GM23338 (cell line): ENCODE measurements at regions not wholly inside any gene's neighbourhood (a gene's known extent, or its start where the extent isn't known, plus 50 kb on each side); places are given as distances from the start of the nearest gene placed in this dataset.

ENCODE experiments used
- ATAC-seq: fragments of 200-7000 bp; cut with Tn5 transposase; 3 replicates; pipeline ENCODE4 v1.9.1; 2020
- DNase-seq: peaks from one replicate; pipeline ENCODE4 v3.0.0-alpha.2; 2015; ENCODE audit warnings: low spot score
- H2AFZ ChIP-seq: fragments of 200-600 bp; sonication (generic); 2 replicates; pipeline ENCODE4 v1.8.0; 2016; ENCODE audit warnings: antibody characterized with exemption, mild to moderate bottlenecking, moderate library complexity
- H3F3A ChIP-seq: fragments of 200-600 bp; sonication (generic); replicated peaks from 2 replicates; pipeline ENCODE4 v1.8.0; 2017; ENCODE audit warnings: antibody characterized with exemption, mixed run types, low read depth
- H3K27ac ChIP-seq: fragments of 200-600 bp; sonication (generic); 2 replicates; pipeline ENCODE4 v1.6.1; 2016; ENCODE audit warnings: low read depth
- H3K27me3 ChIP-seq: fragments of 200-600 bp; sonication (generic); 2 replicates; pipeline ENCODE4 v1.8.0; 2016; ENCODE audit warnings: mild to moderate bottlenecking, mixed run types, moderate library complexity; ENCODE audit not compliant: insufficient read depth
- H3K36me3 ChIP-seq: fragments of 200-600 bp; sonication (generic); 2 replicates; pipeline ENCODE4 v1.8.0; 2016; ENCODE audit warnings: mild to moderate bottlenecking; ENCODE audit not compliant: insufficient read depth
- H3K4me1 ChIP-seq: fragments of 200-600 bp; sonication (generic); 2 replicates; pipeline ENCODE4 v1.8.0; 2016; ENCODE audit warnings: mild to moderate bottlenecking, moderate library complexity; ENCODE audit not compliant: insufficient read depth
- H3K4me2 ChIP-seq: fragments of 200-600 bp; sonication (generic); 2 replicates; pipeline ENCODE4 v1.7.1; 2017; ENCODE audit warnings: mixed run types
- H3K4me3 ChIP-seq: fragments of 200-600 bp; sonication (generic); 2 replicates; pipeline ENCODE4 v1.6.1; 2016; ENCODE audit warnings: mixed run types
- H3K79me2 ChIP-seq: fragments of 200-600 bp; sonication (generic); replicated peaks from 2 replicates; pipeline ENCODE4 v1.8.0; 2017; ENCODE audit warnings: mild to moderate bottlenecking; ENCODE audit not compliant: insufficient read depth
- H3K9me2 ChIP-seq: fragments of 200-600 bp; sonication (generic); 2 replicates; pipeline ENCODE4 v1.8.0; 2017; ENCODE audit not compliant: insufficient read depth
- H4K20me1 ChIP-seq: fragments of 200-600 bp; sonication (generic); replicated peaks from 2 replicates; pipeline ENCODE4 v1.8.0; 2017; ENCODE audit warnings: mild to moderate bottlenecking; ENCODE audit not compliant: insufficient read depth
- H3K27ac Mint-ChIP-seq: 2 replicates; pipeline ENCODE4 v1.8.0; 2020; ENCODE audit warnings: inconsistent platforms, mild to moderate bottlenecking, moderate library complexity, mixed read lengths
- H3K27me3 Mint-ChIP-seq: 3 replicates; pipeline ENCODE4 v1.8.0; 2022; ENCODE audit warnings: low read depth, mild to moderate bottlenecking, moderate library complexity, mixed read lengths, inconsistent platforms; ENCODE audit not compliant: insufficient read depth, poor library complexity
- H3K36me3 Mint-ChIP-seq: 3 replicates; pipeline ENCODE4 v1.8.0; 2021; ENCODE audit warnings: low read depth, mild to moderate bottlenecking, inconsistent platforms, moderate library complexity, mixed read lengths
- H3K4me1 Mint-ChIP-seq: 3 replicates; pipeline ENCODE4 v1.8.0; 2020; ENCODE audit warnings: mild to moderate bottlenecking, inconsistent platforms, mixed read lengths
- H3K4me3 Mint-ChIP-seq: 3 replicates; pipeline ENCODE4 v1.8.0; 2021; ENCODE audit warnings: moderate library complexity, mild to moderate bottlenecking, inconsistent platforms, mixed read lengths
- H3K9me3 Mint-ChIP-seq: 3 replicates; pipeline ENCODE4 v1.8.0; 2020; ENCODE audit warnings: moderate library complexity, mild to moderate bottlenecking, inconsistent platforms, mixed read lengths
- CTCF ChIP-seq, 2 experiments: fragments of 200-600 bp in 1 of 2; sonication (generic) in 1 of 2; conservative IDR thresholded peaks; 2 replicates each; pipeline versions ENCODE4 v1.5.1 to v1.6.1; 2016 to 2017; ENCODE audit warnings: antibody characterized with exemption in 2 of 2, low read depth in 2 of 2, mild to moderate bottlenecking in 2 of 2, moderate library complexity in 1 of 2
- EZH2 ChIP-seq: fragments of 200-600 bp; sonication (generic); IDR thresholded peaks from one replicate; pipeline ENCODE4 v1.8.0; 2017; ENCODE audit warnings: antibody characterized with exemption, mild to moderate bottlenecking, low read depth; ENCODE audit not compliant: unreplicated experiment
- EZH2phosphoT487 ChIP-seq: fragments of 200-600 bp; sonication (generic); IDR thresholded peaks from one replicate; pipeline ENCODE4 v1.8.1; 2018; ENCODE audit warnings: antibody characterized with exemption; ENCODE audit not compliant: unreplicated experiment
- JUNB ChIP-seq: IDR thresholded peaks from one replicate; pipeline ENCODE4 v1.6.1; 2016; ENCODE audit warnings: antibody characterized with exemption; ENCODE audit not compliant: unreplicated experiment
- NANOG ChIP-seq: IDR thresholded peaks from 2 replicates; pipeline ENCODE4 v1.6.1; 2016; ENCODE audit warnings: antibody characterized with exemption, borderline replicate concordance
- POLR2AphosphoS5 ChIP-seq: IDR thresholded peaks from 2 replicates; pipeline ENCODE4 v1.6.1; 2016; ENCODE audit warnings: antibody characterized with exemption, low read depth
- STAT1 ChIP-seq: IDR thresholded peaks from one replicate; pipeline ENCODE4 v1.6.1; 2016; ENCODE audit warnings: antibody characterized with exemption; ENCODE audit not compliant: unreplicated experiment
- ZNF331 ChIP-seq: fragments of 250-450 bp; sonication (Bioruptor Pico); IDR thresholded peaks from 2 replicates; pipeline ENCODE4 v1.5.0; 2020; ENCODE audit warnings: low read depth, mild to moderate bottlenecking, moderate library complexity
- TF ChIP-seq, protein P1 (sequence below): fragments of 250-450 bp; sonication (Bioruptor Pico); IDR thresholded peaks from 2 replicates; pipeline ENCODE4 v1.5.0; 2020; ENCODE audit warnings: mild to moderate bottlenecking, moderate library complexity
- TF ChIP-seq, protein P2 (sequence below): IDR thresholded peaks from 2 replicates; pipeline ENCODE4 v1.6.1; 2016; ENCODE audit warnings: antibody characterized with exemption

GRCh38 chr2:78589871-78590270 lies 435.6 kb upstream of the REG3G start:
- Mint-ChIP-seq H3K36me3 (no peaks in the 10 kb centered on the region), H3K27me3 (no peaks in the 10 kb centered on the region), H3K4me1 (no peaks in the 10 kb centered on the region; the same call in 2 of the 3 replicates), H3K4me3 (no peak overlapping the region), H3K9me3 (no peaks in the 10 kb centered on the region), H3K27ac (no peak overlapping the region)
- Histone ChIP-seq H4K20me1 (no peaks in the 10 kb centered on the region), H3K9me2 (no peaks in the 10 kb centered on the region), H3K27ac (no peak overlapping the region), H3K27me3 (no peaks in the 10 kb centered on the region), H3F3A (no peaks in the 10 kb centered on the region), H2AFZ (no peak overlapping the region), H3K4me2 (no peak overlapping the region), H3K4me3 (no peak overlapping the region), H3K4me1 (no peaks in the 10 kb centered on the region), H3K79me2 (no peaks in the 10 kb centered on the region), H3K36me3 (no peaks in the 10 kb centered on the region)
- DNase-seq, result no peak
- ATAC-seq, result no peak
- no peak for TF ChIP-seq POLR2AphosphoS5
- TF ChIP-seq STAT1, result no peak
- TF ChIP-seq NANOG, result no peak
- no peak for TF ChIP-seq EZH2
- TF ChIP-seq, protein P1, sequence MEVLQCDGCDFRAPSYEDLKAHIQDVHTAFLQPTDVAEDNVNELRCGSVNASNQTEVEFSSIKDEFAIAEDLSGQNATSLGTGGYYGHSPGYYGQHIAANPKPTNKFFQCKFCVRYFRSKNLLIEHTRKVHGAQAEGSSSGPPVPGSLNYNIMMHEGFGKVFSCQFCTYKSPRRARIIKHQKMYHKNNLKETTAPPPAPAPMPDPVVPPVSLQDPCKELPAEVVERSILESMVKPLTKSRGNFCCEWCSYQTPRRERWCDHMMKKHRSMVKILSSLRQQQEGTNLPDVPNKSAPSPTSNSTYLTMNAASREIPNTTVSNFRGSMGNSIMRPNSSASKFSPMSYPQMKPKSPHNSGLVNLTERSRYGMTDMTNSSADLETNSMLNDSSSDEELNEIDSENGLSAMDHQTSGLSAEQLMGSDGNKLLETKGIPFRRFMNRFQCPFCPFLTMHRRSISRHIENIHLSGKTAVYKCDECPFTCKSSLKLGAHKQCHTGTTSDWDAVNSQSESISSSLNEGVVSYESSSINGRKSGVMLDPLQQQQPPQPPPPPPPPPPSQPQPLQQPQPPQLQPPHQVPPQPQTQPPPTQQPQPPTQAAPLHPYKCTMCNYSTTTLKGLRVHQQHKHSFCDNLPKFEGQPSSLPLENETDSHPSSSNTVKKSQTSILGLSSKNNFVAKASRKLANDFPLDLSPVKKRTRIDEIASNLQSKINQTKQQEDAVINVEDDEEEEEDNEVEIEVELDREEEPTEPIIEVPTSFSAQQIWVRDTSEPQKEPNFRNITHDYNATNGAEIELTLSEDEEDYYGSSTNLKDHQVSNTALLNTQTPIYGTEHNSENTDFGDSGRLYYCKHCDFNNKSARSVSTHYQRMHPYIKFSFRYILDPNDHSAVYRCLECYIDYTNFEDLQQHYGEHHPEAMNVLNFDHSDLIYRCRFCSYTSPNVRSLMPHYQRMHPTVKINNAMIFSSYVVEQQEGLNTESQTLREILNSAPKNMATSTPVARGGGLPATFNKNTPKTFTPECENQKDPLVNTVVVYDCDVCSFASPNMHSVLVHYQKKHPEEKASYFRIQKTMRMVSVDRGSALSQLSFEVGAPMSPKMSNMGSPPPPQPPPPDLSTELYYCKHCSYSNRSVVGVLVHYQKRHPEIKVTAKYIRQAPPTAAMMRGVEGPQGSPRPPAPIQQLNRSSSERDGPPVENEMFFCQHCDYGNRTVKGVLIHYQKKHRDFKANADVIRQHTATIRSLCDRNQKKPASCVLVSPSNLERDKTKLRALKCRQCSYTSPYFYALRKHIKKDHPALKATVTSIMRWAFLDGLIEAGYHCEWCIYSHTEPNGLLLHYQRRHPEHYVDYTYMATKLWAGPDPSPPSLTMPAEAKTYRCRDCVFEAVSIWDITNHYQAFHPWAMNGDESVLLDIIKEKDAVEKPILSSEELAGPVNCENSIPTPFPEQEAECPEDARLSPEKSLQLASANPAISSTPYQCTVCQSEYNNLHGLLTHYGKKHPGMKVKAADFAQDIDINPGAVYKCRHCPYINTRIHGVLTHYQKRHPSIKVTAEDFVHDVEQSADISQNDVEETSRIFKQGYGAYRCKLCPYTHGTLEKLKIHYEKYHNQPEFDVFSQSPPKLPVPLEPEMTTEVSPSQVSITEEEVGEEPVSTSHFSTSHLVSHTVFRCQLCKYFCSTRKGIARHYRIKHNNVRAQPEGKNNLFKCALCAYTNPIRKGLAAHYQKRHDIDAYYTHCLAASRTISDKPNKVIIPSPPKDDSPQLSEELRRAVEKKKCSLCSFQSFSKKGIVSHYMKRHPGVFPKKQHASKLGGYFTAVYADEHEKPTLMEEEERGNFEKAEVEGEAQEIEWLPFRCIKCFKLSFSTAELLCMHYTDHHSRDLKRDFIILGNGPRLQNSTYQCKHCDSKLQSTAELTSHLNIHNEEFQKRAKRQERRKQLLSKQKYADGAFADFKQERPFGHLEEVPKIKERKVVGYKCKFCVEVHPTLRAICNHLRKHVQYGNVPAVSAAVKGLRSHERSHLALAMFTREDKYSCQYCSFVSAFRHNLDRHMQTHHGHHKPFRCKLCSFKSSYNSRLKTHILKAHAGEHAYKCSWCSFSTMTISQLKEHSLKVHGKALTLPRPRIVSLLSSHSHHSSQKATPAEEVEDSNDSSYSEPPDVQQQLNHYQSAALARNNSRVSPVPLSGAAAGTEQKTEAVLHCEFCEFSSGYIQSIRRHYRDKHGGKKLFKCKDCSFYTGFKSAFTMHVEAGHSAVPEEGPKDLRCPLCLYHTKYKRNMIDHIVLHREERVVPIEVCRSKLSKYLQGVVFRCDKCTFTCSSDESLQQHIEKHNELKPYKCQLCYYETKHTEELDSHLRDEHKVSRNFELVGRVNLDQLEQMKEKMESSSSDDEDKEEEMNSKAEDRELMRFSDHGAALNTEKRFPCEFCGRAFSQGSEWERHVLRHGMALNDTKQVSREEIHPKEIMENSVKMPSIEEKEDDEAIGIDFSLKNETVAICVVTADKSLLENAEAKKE (CRISPR knock-in tag), result no peak
- no peak for TF ChIP-seq JUNB
- no peak for TF ChIP-seq ZNF331 (CRISPR knock-in tag)
- TF ChIP-seq, protein P2, sequence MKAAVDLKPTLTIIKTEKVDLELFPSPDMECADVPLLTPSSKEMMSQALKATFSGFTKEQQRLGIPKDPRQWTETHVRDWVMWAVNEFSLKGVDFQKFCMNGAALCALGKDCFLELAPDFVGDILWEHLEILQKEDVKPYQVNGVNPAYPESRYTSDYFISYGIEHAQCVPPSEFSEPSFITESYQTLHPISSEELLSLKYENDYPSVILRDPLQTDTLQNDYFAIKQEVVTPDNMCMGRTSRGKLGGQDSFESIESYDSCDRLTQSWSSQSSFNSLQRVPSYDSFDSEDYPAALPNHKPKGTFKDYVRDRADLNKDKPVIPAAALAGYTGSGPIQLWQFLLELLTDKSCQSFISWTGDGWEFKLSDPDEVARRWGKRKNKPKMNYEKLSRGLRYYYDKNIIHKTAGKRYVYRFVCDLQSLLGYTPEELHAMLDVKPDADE, result no peak
- TF ChIP-seq CTCF (conservative IDR thresholded peaks at IDR 0.05; ENCODE audit: low read depth in 2 of 2), result no peak
- TF ChIP-seq EZH2phosphoT487, result no peak
